Adrenal gland (tissue), 5 donors: ENCODE measurements at regions not wholly inside any gene's neighbourhood (a gene's known extent, or its start where the extent isn't known, plus 50 kb on each side); places are given as distances from the start of the nearest gene placed in this dataset.

Experiments
- CTCF ChIP-seq, 6 experiments: fragments of 450-650 bp in 4 of 6; fragments of 200-600 bp in 2 of 6; sonication (generic) in 1 of 6; IDR thresholded peaks; 1 replicate in 5 of 6; 2 replicates in 1 of 6; pipeline versions ENCODE4 v1.5.1 to v1.8.0; 2016 to 2021; ENCODE audit warnings: antibody characterized with exemption in 6 of 6, mild to moderate bottlenecking in 2 of 6, moderate library complexity in 1 of 6
- POLR2A ChIP-seq, 2 donors: fragments of 450-650 bp; IDR thresholded peaks; one replicate each; pipeline ENCODE4 v1.6.1; 2017; ENCODE audit warnings: antibody characterized with exemption in 2 of 2, mild to moderate bottlenecking in 2 of 2, moderate library complexity in 1 of 2
- donor health status: DM: no; HTN: no; CAD: no.

DNA sequence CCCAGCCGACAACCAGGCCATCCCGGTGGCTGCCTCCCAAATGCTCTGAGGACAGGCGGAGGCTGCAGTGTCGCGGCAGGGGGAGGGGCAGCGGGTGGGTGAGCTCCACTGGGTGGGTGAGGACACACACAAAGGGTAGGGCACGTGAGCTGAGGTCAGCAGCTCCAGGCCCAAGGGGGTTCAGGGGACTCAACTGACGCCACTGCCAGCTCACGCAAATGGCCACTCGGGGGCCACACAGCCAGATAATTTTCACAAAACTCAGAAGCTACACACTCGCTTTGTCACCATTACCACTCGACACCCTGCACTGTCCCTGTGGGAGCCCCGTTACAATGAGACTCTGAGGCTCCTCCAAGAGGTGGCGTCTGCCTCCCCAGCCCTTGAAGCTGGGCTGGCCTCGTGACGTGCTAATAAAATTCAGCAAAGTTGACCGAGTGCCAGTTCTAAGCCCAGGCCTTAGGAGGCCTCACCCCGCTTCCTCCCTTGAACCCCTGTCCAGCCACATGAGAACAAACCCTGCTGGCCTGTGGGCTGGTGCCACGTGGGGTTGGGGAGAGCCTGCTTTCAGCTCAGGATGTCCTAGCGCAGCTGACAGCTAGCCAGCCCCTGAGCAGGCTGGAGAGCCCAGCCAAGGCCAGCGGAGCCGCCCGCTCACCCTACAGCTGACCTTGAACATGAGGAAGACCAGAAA, 56.9 kb downstream of the RMI2 start:
- TF ChIP-seq POLR2A (IDR thresholded peaks at IDR 0.05) (no peak), CTCF (IDR thresholded peaks at IDR 0.05) (no peak)
